Keratinocyte (primary cell): ENCODE measurements at regions not wholly inside any gene's neighbourhood (a gene's known extent, or its start where the extent isn't known, plus 50 kb on each side); places are given as distances from the start of the nearest gene placed in this dataset.

ENCODE experiments used
- DNase-seq: peaks from one replicate; pipeline ENCODE4 v3.0.0-alpha.2; 2011; ENCODE audit warnings: low read depth, missing footprints, low spot score
- FAIRE-seq: peaks from 2 replicates; lab custom pipeline; 2011; peaks lifted over from hg19 to GRCh38; lab: Jason Lieb, UNC
- H2AFZ ChIP-seq: 2 replicates; pipeline ENCODE4 v1.6.0; 2012; ENCODE audit warnings: low read length, control low read depth, inconsistent platforms; ENCODE audit not compliant: control insufficient read depth
- H3K27ac ChIP-seq: 2 replicates; pipeline ENCODE4 v1.5.1; 2011; ENCODE audit warnings: low read length; ENCODE audit not compliant: control insufficient read depth, insufficient read depth
- H3K27me3 ChIP-seq: 3 replicates; pipeline ENCODE4 v1.6.0; 2011; ENCODE audit warnings: low read length; ENCODE audit not compliant: control insufficient read depth, insufficient read depth; ENCODE audit errors: extremely low read depth
- H3K36me3 ChIP-seq, 2 experiments: 2 replicates in 1 of 2; 3 replicates in 1 of 2; pipeline ENCODE4 v1.5.1; 2011; ENCODE audit warnings: low read length in 2 of 2, mild to moderate bottlenecking in 1 of 2; ENCODE audit not compliant: control insufficient read depth in 2 of 2, insufficient read depth in 2 of 2; ENCODE audit errors: extremely low read depth in 1 of 2
- H3K4me1 ChIP-seq: 3 replicates; pipeline ENCODE4 v1.5.1; 2011; ENCODE audit warnings: low read length; ENCODE audit not compliant: control insufficient read depth, insufficient read depth; ENCODE audit errors: extremely low read depth
- H3K4me2 ChIP-seq: 3 replicates; pipeline ENCODE4 v1.6.0; 2011; ENCODE audit warnings: low read depth, low read length; ENCODE audit not compliant: control insufficient read depth, insufficient read depth; ENCODE audit errors: extremely low read depth
- H3K4me3 ChIP-seq, 3 experiments: fragments of 200-600 bp in 1 of 3; sonication (generic) in 1 of 3; 2 replicates in 2 of 3; 3 replicates in 1 of 3; pipeline ENCODE4 v1.5.1; 2011 to 2016; ENCODE audit warnings: low read length in 3 of 3, mild to moderate bottlenecking in 3 of 3, control low read depth in 2 of 3, inconsistent platforms in 1 of 3, low read depth in 1 of 3, mixed read lengths in 1 of 3, mixed run types in 1 of 3, moderate library complexity in 1 of 3; ENCODE audit not compliant: control insufficient read depth in 2 of 3, insufficient read depth in 2 of 3; ENCODE audit errors: extremely low read depth in 1 of 3
- H3K79me2 ChIP-seq: 2 replicates; pipeline ENCODE4 v1.6.0; 2012; ENCODE audit warnings: low read length; ENCODE audit not compliant: control insufficient read depth, insufficient read depth
- H3K9ac ChIP-seq: 3 replicates; pipeline ENCODE4 v1.6.0; 2011; ENCODE audit warnings: low read length; ENCODE audit not compliant: control insufficient read depth, insufficient read depth; ENCODE audit errors: extremely low read depth
- H3K9me1 ChIP-seq: 3 replicates; pipeline ENCODE4 v1.6.0; 2011; ENCODE audit warnings: low read length; ENCODE audit not compliant: control insufficient read depth, insufficient read depth; ENCODE audit errors: extremely low read depth
- H3K9me3 ChIP-seq: 2 replicates; pipeline ENCODE4 v1.5.1; 2012; ENCODE audit warnings: low read depth, low read length; ENCODE audit not compliant: control insufficient read depth
- H4K20me1 ChIP-seq: 3 replicates; pipeline ENCODE4 v1.6.0; 2011; ENCODE audit warnings: low read length; ENCODE audit not compliant: control insufficient read depth, insufficient read depth; ENCODE audit errors: extremely low read depth
- CTCF ChIP-seq, 3 experiments: IDR thresholded peaks in 1 of 3; conservative IDR thresholded peaks in 1 of 3; optimal IDR thresholded peaks in 1 of 3; 2 replicates in 2 of 3; 3 replicates in 1 of 3; pipeline versions ENCODE3 to v1.5.1; 2011; ENCODE audit warnings: low read length in 3 of 3, mild to moderate bottlenecking in 3 of 3, moderate library complexity in 2 of 3, control low read depth in 1 of 3, inconsistent platforms in 1 of 3; ENCODE audit not compliant: insufficient read depth in 2 of 3; ENCODE audit errors: extremely low read depth in 1 of 3
- EZH2 ChIP-seq: IDR thresholded peaks from one replicate; pipeline ENCODE4 v1.6.1; 2012; ENCODE audit warnings: inconsistent platforms, mild to moderate bottlenecking, low read length, moderate library complexity
- dilution Hi-C: fragments of 300-500 bp; cut with MboI; formaldehyde crosslinking; loops from one replicate; pipeline ENCODE4 v1.7.0; 2020; ENCODE audit warnings: low sequenced_read_pairs; ENCODE audit not compliant: extremely low pct_ligation_motif_present

GRCh38 chr7:25852939-25853271, 299.1 kb upstream of the NFE2L3 start:
- no peak for FAIRE-seq
- dilution Hi-C loops, result no loop called here
- Histone ChIP-seq H3K4me1 (peaks cover 12% of the 10 kb centered on the region), H3K4me3 (no peak overlapping the region), H2AFZ (no peak overlapping the region), H3K79me2 (no peaks in the 10 kb centered on the region), H3K9ac (no peak overlapping the region), H3K9me3 (no peaks in the 10 kb centered on the region), H4K20me1 (no peaks in the 10 kb centered on the region), H3K27ac (no peak overlapping the region), H3K4me2 (no peak overlapping the region), H3K27me3 (no peaks in the 10 kb centered on the region), H3K36me3 (no peaks in the 10 kb centered on the region), H3K9me1 (no peaks in the 10 kb centered on the region)
- no peak for TF ChIP-seq CTCF (optimal IDR thresholded peaks at IDR 0.05 in 1 of 3, IDR thresholded peaks at IDR 0.05 in 1 of 3, conservative IDR thresholded peaks at IDR 0.05 in 1 of 3; ENCODE audit: extremely low read depth in 1 of 3, insufficient read depth in 2 of 3, low read length in 3 of 3)
- TF ChIP-seq EZH2, result no peak
- no peak for DNase-seq

- Histone ChIP-seq H3K27ac (no peak overlapping the region), H3K9me3 (no peaks in the 10 kb centered on the region), H4K20me1 (no peaks in the 10 kb centered on the region), H3K79me2 (no peaks in the 10 kb centered on the region), H3K4me2 (no peak overlapping the region), H2AFZ (no peak overlapping the region), H3K4me3 (no peak overlapping the region), H3K4me1 (peaks cover 14% of the 10 kb centered on the region), H3K9me1 (no peaks in the 10 kb centered on the region), H3K9ac (no peak overlapping the region), H3K36me3 (no peaks in the 10 kb centered on the region), H3K27me3 (no peaks in the 10 kb centered on the region)
- DNase-seq, result no peak
- TF ChIP-seq CTCF (optimal IDR thresholded peaks at IDR 0.05 in 1 of 3, IDR thresholded peaks at IDR 0.05 in 1 of 3, conservative IDR thresholded peaks at IDR 0.05 in 1 of 3; ENCODE audit: extremely low read depth in 1 of 3, insufficient read depth in 2 of 3, low read length in 3 of 3) (no peak), EZH2 (no peak)
- dilution Hi-C loops, result no loop called here
- FAIRE-seq, result no peak
Observed at GRCh38 chr7:25853314-25853713, 298.7 kb upstream of the NFE2L3 start.
